Keratinocyte (primary cell): ENCODE measurements at regions not wholly inside any gene's neighbourhood (a gene's known extent, or its start where the extent isn't known, plus 50 kb on each side); places are given as distances from the start of the nearest gene placed in this dataset.

Experiments
- DNase-seq: peaks from one replicate; pipeline ENCODE4 v3.0.0-alpha.2; 2011; ENCODE audit warnings: low read depth, missing footprints, low spot score
- FAIRE-seq: peaks from 2 replicates; lab custom pipeline; 2011; peaks lifted over from hg19 to GRCh38; lab: Jason Lieb, UNC
- H2AFZ ChIP-seq: 2 replicates; pipeline ENCODE4 v1.6.0; 2012; ENCODE audit warnings: low read length, control low read depth, inconsistent platforms; ENCODE audit not compliant: control insufficient read depth
- H3K27ac ChIP-seq: 2 replicates; pipeline ENCODE4 v1.5.1; 2011; ENCODE audit warnings: low read length; ENCODE audit not compliant: control insufficient read depth, insufficient read depth
- H3K27me3 ChIP-seq: 3 replicates; pipeline ENCODE4 v1.6.0; 2011; ENCODE audit warnings: low read length; ENCODE audit not compliant: control insufficient read depth, insufficient read depth; ENCODE audit errors: extremely low read depth
- H3K36me3 ChIP-seq, 2 experiments: 2 replicates in 1 of 2; 3 replicates in 1 of 2; pipeline ENCODE4 v1.5.1; 2011; ENCODE audit warnings: low read length in 2 of 2, mild to moderate bottlenecking in 1 of 2; ENCODE audit not compliant: control insufficient read depth in 2 of 2, insufficient read depth in 2 of 2; ENCODE audit errors: extremely low read depth in 1 of 2
- H3K4me1 ChIP-seq: 3 replicates; pipeline ENCODE4 v1.5.1; 2011; ENCODE audit warnings: low read length; ENCODE audit not compliant: control insufficient read depth, insufficient read depth; ENCODE audit errors: extremely low read depth
- H3K4me2 ChIP-seq: 3 replicates; pipeline ENCODE4 v1.6.0; 2011; ENCODE audit warnings: low read depth, low read length; ENCODE audit not compliant: control insufficient read depth, insufficient read depth; ENCODE audit errors: extremely low read depth
- H3K4me3 ChIP-seq, 3 experiments: fragments of 200-600 bp in 1 of 3; sonication (generic) in 1 of 3; 2 replicates in 2 of 3; 3 replicates in 1 of 3; pipeline ENCODE4 v1.5.1; 2011 to 2016; ENCODE audit warnings: low read length in 3 of 3, mild to moderate bottlenecking in 3 of 3, control low read depth in 2 of 3, inconsistent platforms in 1 of 3, low read depth in 1 of 3, mixed read lengths in 1 of 3, mixed run types in 1 of 3, moderate library complexity in 1 of 3; ENCODE audit not compliant: control insufficient read depth in 2 of 3, insufficient read depth in 2 of 3; ENCODE audit errors: extremely low read depth in 1 of 3
- H3K79me2 ChIP-seq: 2 replicates; pipeline ENCODE4 v1.6.0; 2012; ENCODE audit warnings: low read length; ENCODE audit not compliant: control insufficient read depth, insufficient read depth
- H3K9ac ChIP-seq: 3 replicates; pipeline ENCODE4 v1.6.0; 2011; ENCODE audit warnings: low read length; ENCODE audit not compliant: control insufficient read depth, insufficient read depth; ENCODE audit errors: extremely low read depth
- H3K9me1 ChIP-seq: 3 replicates; pipeline ENCODE4 v1.6.0; 2011; ENCODE audit warnings: low read length; ENCODE audit not compliant: control insufficient read depth, insufficient read depth; ENCODE audit errors: extremely low read depth
- H3K9me3 ChIP-seq: 2 replicates; pipeline ENCODE4 v1.5.1; 2012; ENCODE audit warnings: low read depth, low read length; ENCODE audit not compliant: control insufficient read depth
- H4K20me1 ChIP-seq: 3 replicates; pipeline ENCODE4 v1.6.0; 2011; ENCODE audit warnings: low read length; ENCODE audit not compliant: control insufficient read depth, insufficient read depth; ENCODE audit errors: extremely low read depth
- EZH2 ChIP-seq: IDR thresholded peaks from one replicate; pipeline ENCODE4 v1.6.1; 2012; ENCODE audit warnings: inconsistent platforms, mild to moderate bottlenecking, low read length, moderate library complexity
- dilution Hi-C: fragments of 300-500 bp; cut with MboI; formaldehyde crosslinking; loops from one replicate; pipeline ENCODE4 v1.7.0; 2020; ENCODE audit warnings: low sequenced_read_pairs; ENCODE audit not compliant: extremely low pct_ligation_motif_present
- TF ChIP-seq, protein P1 (sequence below), 3 experiments: IDR thresholded peaks in 1 of 3; conservative IDR thresholded peaks in 1 of 3; optimal IDR thresholded peaks in 1 of 3; 2 replicates in 2 of 3; 3 replicates in 1 of 3; pipeline versions ENCODE3 to v1.5.1; 2011; ENCODE audit warnings: low read length in 3 of 3, mild to moderate bottlenecking in 3 of 3, moderate library complexity in 2 of 3, control low read depth in 1 of 3, inconsistent platforms in 1 of 3; ENCODE audit not compliant: insufficient read depth in 2 of 3; ENCODE audit errors: extremely low read depth in 1 of 3

GRCh38 chr16:66013486-66013885 is 353.0 kb upstream of the CDH5 start:
- Histone ChIP-seq H3K4me2 (no peak overlapping the region), H3K27ac (no peak overlapping the region), H3K9me1 (no peaks in the 10 kb centered on the region), H2AFZ (no peak overlapping the region), H3K4me1 (no peaks in the 10 kb centered on the region), H3K79me2 (no peaks in the 10 kb centered on the region), H4K20me1 (no peaks in the 10 kb centered on the region), H3K9ac (no peak overlapping the region), H3K4me3 (no peak overlapping the region), H3K9me3 (no peaks in the 10 kb centered on the region), H3K36me3 (no peaks in the 10 kb centered on the region), H3K27me3 (no peaks in the 10 kb centered on the region)
- TF ChIP-seq, protein P1, sequence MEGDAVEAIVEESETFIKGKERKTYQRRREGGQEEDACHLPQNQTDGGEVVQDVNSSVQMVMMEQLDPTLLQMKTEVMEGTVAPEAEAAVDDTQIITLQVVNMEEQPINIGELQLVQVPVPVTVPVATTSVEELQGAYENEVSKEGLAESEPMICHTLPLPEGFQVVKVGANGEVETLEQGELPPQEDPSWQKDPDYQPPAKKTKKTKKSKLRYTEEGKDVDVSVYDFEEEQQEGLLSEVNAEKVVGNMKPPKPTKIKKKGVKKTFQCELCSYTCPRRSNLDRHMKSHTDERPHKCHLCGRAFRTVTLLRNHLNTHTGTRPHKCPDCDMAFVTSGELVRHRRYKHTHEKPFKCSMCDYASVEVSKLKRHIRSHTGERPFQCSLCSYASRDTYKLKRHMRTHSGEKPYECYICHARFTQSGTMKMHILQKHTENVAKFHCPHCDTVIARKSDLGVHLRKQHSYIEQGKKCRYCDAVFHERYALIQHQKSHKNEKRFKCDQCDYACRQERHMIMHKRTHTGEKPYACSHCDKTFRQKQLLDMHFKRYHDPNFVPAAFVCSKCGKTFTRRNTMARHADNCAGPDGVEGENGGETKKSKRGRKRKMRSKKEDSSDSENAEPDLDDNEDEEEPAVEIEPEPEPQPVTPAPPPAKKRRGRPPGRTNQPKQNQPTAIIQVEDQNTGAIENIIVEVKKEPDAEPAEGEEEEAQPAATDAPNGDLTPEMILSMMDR (optimal IDR thresholded peaks at IDR 0.05 in 1 of 3, IDR thresholded peaks at IDR 0.05 in 1 of 3, conservative IDR thresholded peaks at IDR 0.05 in 1 of 3; ENCODE audit: extremely low read depth in 1 of 3, insufficient read depth in 2 of 3, low read length in 3 of 3), result no peak
- no peak for TF ChIP-seq EZH2
- DNase-seq (no peak), FAIRE-seq (no peak)
- dilution Hi-C loops, result no loop called here

GRCh38 chr16:66008136-66008535 is 358.4 kb upstream of the CDH5 start:
- Histone ChIP-seq H3K4me3 (no peak overlapping the region), H3K4me1 (no peaks in the 10 kb centered on the region), H3K27me3 (no peaks in the 10 kb centered on the region), H3K9me1 (no peaks in the 10 kb centered on the region), H3K9ac (no peak overlapping the region), H3K9me3 (no peaks in the 10 kb centered on the region), H3K79me2 (no peaks in the 10 kb centered on the region), H3K27ac (no peak overlapping the region), H4K20me1 (no peaks in the 10 kb centered on the region), H2AFZ (no peak overlapping the region), H3K4me2 (no peak overlapping the region), H3K36me3 (no peaks in the 10 kb centered on the region)
- dilution Hi-C loops, result no loop called here
- FAIRE-seq, result no peak
- no peak for DNase-seq
- TF ChIP-seq, protein P1 (optimal IDR thresholded peaks at IDR 0.05 in 1 of 3, IDR thresholded peaks at IDR 0.05 in 1 of 3, conservative IDR thresholded peaks at IDR 0.05 in 1 of 3; ENCODE audit: extremely low read depth in 1 of 3, insufficient read depth in 2 of 3, low read length in 3 of 3), result no peak
- TF ChIP-seq EZH2, result no peak
